ENCODE measurements at regions not wholly inside any gene's neighbourhood (a gene's known extent, or its start where the extent isn't known, plus 50 kb on each side); places are given as distances from the start of the nearest gene placed in this dataset.

- Histone ChIP-seq H3K36me3 (ENCODE audit: control insufficient read depth in 2 of 2, insufficient read depth in 2 of 2, low read length in 2 of 2) (no peaks in the 10 kb centered on the region), H3K4me1 (ENCODE audit: control insufficient read depth in 2 of 2, insufficient read depth in 2 of 2, low read length in 2 of 2) (peaks cover 0 to 3% of the 10 kb centered on the region in 2 donors), H3K9me3 (ENCODE audit: control insufficient read depth in 2 of 2, low read length in 2 of 2) (no peaks in the 10 kb centered on the region), H3K4me3 (ENCODE audit: low read length in 2 of 2) (no peak overlapping the region), H3K9ac (ENCODE audit: low read depth in 1 of 2, low read length in 2 of 2) (no peak overlapping the region), H3K27ac (ENCODE audit: low read depth in 2 of 2, low read length in 2 of 2) (no peak overlapping the region), H3K27me3 (ENCODE audit: control insufficient read depth in 2 of 2, insufficient read depth in 2 of 2, low read length in 2 of 2) (no peaks in the 10 kb centered on the region)
Observed at GRCh38 chr10:88190123-88190522, 326.7 kb downstream of the PTEN start.

GRCh38 chr10:88190540-88191235 lies 327.3 kb downstream of the PTEN start:
- Histone ChIP-seq H3K27ac (ENCODE audit: low read depth in 2 of 2, low read length in 2 of 2) (peak overlapping the region in 1 of 2 donors; percentile 28), H3K9me3 (ENCODE audit: control insufficient read depth in 2 of 2, low read length in 2 of 2) (no peaks in the 10 kb centered on the region), H3K36me3 (ENCODE audit: control insufficient read depth in 2 of 2, insufficient read depth in 2 of 2, low read length in 2 of 2) (no peaks in the 10 kb centered on the region), H3K27me3 (ENCODE audit: control insufficient read depth in 2 of 2, insufficient read depth in 2 of 2, low read length in 2 of 2) (no peaks in the 10 kb centered on the region), H3K9ac (ENCODE audit: low read depth in 1 of 2, low read length in 2 of 2) (no peak overlapping the region), H3K4me3 (ENCODE audit: low read length in 2 of 2) (no peak overlapping the region), H3K4me1 (ENCODE audit: control insufficient read depth in 2 of 2, insufficient read depth in 2 of 2, low read length in 2 of 2) (peaks cover 0 to 3% of the 10 kb centered on the region in 2 donors)

- Histone ChIP-seq H3K27me3 (ENCODE audit: control insufficient read depth in 2 of 2, insufficient read depth in 2 of 2, low read length in 2 of 2) (no peaks in the 10 kb centered on the region), H3K9me3 (ENCODE audit: control insufficient read depth in 2 of 2, low read length in 2 of 2) (no peaks in the 10 kb centered on the region), H3K9ac (ENCODE audit: low read depth in 1 of 2, low read length in 2 of 2) (no peak overlapping the region), H3K27ac (ENCODE audit: low read depth in 2 of 2, low read length in 2 of 2) (no peak overlapping the region), H3K4me3 (ENCODE audit: low read length in 2 of 2) (no peak overlapping the region), H3K4me1 (ENCODE audit: control insufficient read depth in 2 of 2, insufficient read depth in 2 of 2, low read length in 2 of 2) (peaks cover 0 to 3% of the 10 kb centered on the region in 2 donors), H3K36me3 (ENCODE audit: control insufficient read depth in 2 of 2, insufficient read depth in 2 of 2, low read length in 2 of 2) (no peaks in the 10 kb centered on the region)
Observed at GRCh38 chr10:88193018-88193417, 329.6 kb downstream of the PTEN start.

GRCh38 chr10:88194041-88194887 lies 330.8 kb downstream of the PTEN start:
- Histone ChIP-seq H3K9ac (ENCODE audit: low read depth in 1 of 2, low read length in 2 of 2) (no peak overlapping the region), H3K4me3 (ENCODE audit: low read length in 2 of 2) (no peak overlapping the region)

GRCh38 chr10:88194961-88195367 lies 331.5 kb downstream of the PTEN start:
- no peaks in the 10 kb centered on the region for H3K27me3 ChIP-seq (ENCODE audit: control insufficient read depth in 2 of 2, insufficient read depth in 2 of 2, low read length in 2 of 2)
- no peak overlapping the region for H3K4me3 ChIP-seq (ENCODE audit: low read length in 2 of 2)
- H3K27ac ChIP-seq (ENCODE audit: low read depth in 2 of 2, low read length in 2 of 2), result no peak overlapping the region
- H3K9me3 ChIP-seq (ENCODE audit: control insufficient read depth in 2 of 2, low read length in 2 of 2), result no peaks in the 10 kb centered on the region
- H3K4me1 ChIP-seq (ENCODE audit: control insufficient read depth in 2 of 2, insufficient read depth in 2 of 2, low read length in 2 of 2), result peaks cover 0 to 3% of the 10 kb centered on the region in 2 donors
- no peak overlapping the region for H3K9ac ChIP-seq (ENCODE audit: low read depth in 1 of 2, low read length in 2 of 2)
- no peaks in the 10 kb centered on the region for H3K36me3 ChIP-seq (ENCODE audit: control insufficient read depth in 2 of 2, insufficient read depth in 2 of 2, low read length in 2 of 2)

More at GRCh38 chr10:88194041-88194887, 330.8 kb downstream of the PTEN start:
- peaks cover 0 to 3% of the 10 kb centered on the region in 2 donors for H3K4me1 ChIP-seq (ENCODE audit: control insufficient read depth in 2 of 2, insufficient read depth in 2 of 2, low read length in 2 of 2)
- H3K36me3 ChIP-seq (ENCODE audit: control insufficient read depth in 2 of 2, insufficient read depth in 2 of 2, low read length in 2 of 2), result no peaks in the 10 kb centered on the region
- H3K27ac ChIP-seq (ENCODE audit: low read depth in 2 of 2, low read length in 2 of 2), result no peak overlapping the region
- H3K9me3 ChIP-seq (ENCODE audit: control insufficient read depth in 2 of 2, low read length in 2 of 2), result no peaks in the 10 kb centered on the region
- H3K27me3 ChIP-seq (ENCODE audit: control insufficient read depth in 2 of 2, insufficient read depth in 2 of 2, low read length in 2 of 2), result no peaks in the 10 kb centered on the region

GRCh38 chr10:88195841-88196240 lies 332.4 kb downstream of the PTEN start:
- Histone ChIP-seq H3K36me3 (ENCODE audit: control insufficient read depth in 2 of 2, insufficient read depth in 2 of 2, low read length in 2 of 2) (no peaks in the 10 kb centered on the region), H3K4me3 (ENCODE audit: low read length in 2 of 2) (no peak overlapping the region), H3K9me3 (ENCODE audit: control insufficient read depth in 2 of 2, low read length in 2 of 2) (no peaks in the 10 kb centered on the region), H3K9ac (ENCODE audit: low read depth in 1 of 2, low read length in 2 of 2) (no peak overlapping the region), H3K4me1 (ENCODE audit: control insufficient read depth in 2 of 2, insufficient read depth in 2 of 2, low read length in 2 of 2) (peaks cover 0 to 2% of the 10 kb centered on the region in 2 donors), H3K27ac (ENCODE audit: low read depth in 2 of 2, low read length in 2 of 2) (no peak overlapping the region), H3K27me3 (ENCODE audit: control insufficient read depth in 2 of 2, insufficient read depth in 2 of 2, low read length in 2 of 2) (no peaks in the 10 kb centered on the region)

- H3K9ac ChIP-seq (ENCODE audit: low read depth in 1 of 2, low read length in 2 of 2), result no peak overlapping the region
- H3K9me3 ChIP-seq (ENCODE audit: control insufficient read depth in 2 of 2, low read length in 2 of 2), result no peaks in the 10 kb centered on the region
- H3K36me3 ChIP-seq (ENCODE audit: control insufficient read depth in 2 of 2, insufficient read depth in 2 of 2, low read length in 2 of 2), result no peaks in the 10 kb centered on the region
- no peak overlapping the region for H3K27ac ChIP-seq (ENCODE audit: low read depth in 2 of 2, low read length in 2 of 2)
- no peaks in the 10 kb centered on the region for H3K4me1 ChIP-seq (ENCODE audit: control insufficient read depth in 2 of 2, insufficient read depth in 2 of 2, low read length in 2 of 2)
- no peak overlapping the region for H3K4me3 ChIP-seq (ENCODE audit: low read length in 2 of 2)
- H3K27me3 ChIP-seq (ENCODE audit: control insufficient read depth in 2 of 2, insufficient read depth in 2 of 2, low read length in 2 of 2), result no peaks in the 10 kb centered on the region
Observed at GRCh38 chr10:88196291-88196690, 332.9 kb downstream of the PTEN start.

GRCh38 chr10:88198023-88198422 lies 334.6 kb downstream of the PTEN start:
- no peaks in the 10 kb centered on the region for H3K4me1 ChIP-seq (ENCODE audit: control insufficient read depth in 2 of 2, insufficient read depth in 2 of 2, low read length in 2 of 2)
- H3K27ac ChIP-seq (ENCODE audit: low read depth in 2 of 2, low read length in 2 of 2), result no peak overlapping the region
- no peak overlapping the region for H3K4me3 ChIP-seq (ENCODE audit: low read length in 2 of 2)
- no peak overlapping the region for H3K9ac ChIP-seq (ENCODE audit: low read depth in 1 of 2, low read length in 2 of 2)
- no peaks in the 10 kb centered on the region for H3K36me3 ChIP-seq (ENCODE audit: control insufficient read depth in 2 of 2, insufficient read depth in 2 of 2, low read length in 2 of 2)
- no peaks in the 10 kb centered on the region for H3K9me3 ChIP-seq (ENCODE audit: control insufficient read depth in 2 of 2, low read length in 2 of 2)
- H3K27me3 ChIP-seq (ENCODE audit: control insufficient read depth in 2 of 2, insufficient read depth in 2 of 2, low read length in 2 of 2), result no peaks in the 10 kb centered on the region

- Histone ChIP-seq H3K9me3 (ENCODE audit: control insufficient read depth in 2 of 2, low read length in 2 of 2) (no peaks in the 10 kb centered on the region), H3K4me3 (ENCODE audit: low read length in 2 of 2) (no peak overlapping the region)
Observed at GRCh38 chr10:88200312-88201032, 337.0 kb downstream of the PTEN start.

More at GRCh38 chr10:88200312-88201032, 337.0 kb downstream of the PTEN start:
- H3K27ac ChIP-seq (ENCODE audit: low read depth in 2 of 2, low read length in 2 of 2), result no peak overlapping the region
- no peaks in the 10 kb centered on the region for H3K36me3 ChIP-seq (ENCODE audit: control insufficient read depth in 2 of 2, insufficient read depth in 2 of 2, low read length in 2 of 2)
- H3K4me1 ChIP-seq (ENCODE audit: control insufficient read depth in 2 of 2, insufficient read depth in 2 of 2, low read length in 2 of 2), result no peaks in the 10 kb centered on the region
- H3K27me3 ChIP-seq (ENCODE audit: control insufficient read depth in 2 of 2, insufficient read depth in 2 of 2, low read length in 2 of 2), result no peaks in the 10 kb centered on the region
- H3K9ac ChIP-seq (ENCODE audit: low read depth in 1 of 2, low read length in 2 of 2), result no peak overlapping the region
